ENCODE measurements at regions not wholly inside any gene's neighbourhood (a gene's known extent, or its start where the extent isn't known, plus 50 kb on each side); places are given as distances from the start of the nearest gene placed in this dataset.

DNA sequence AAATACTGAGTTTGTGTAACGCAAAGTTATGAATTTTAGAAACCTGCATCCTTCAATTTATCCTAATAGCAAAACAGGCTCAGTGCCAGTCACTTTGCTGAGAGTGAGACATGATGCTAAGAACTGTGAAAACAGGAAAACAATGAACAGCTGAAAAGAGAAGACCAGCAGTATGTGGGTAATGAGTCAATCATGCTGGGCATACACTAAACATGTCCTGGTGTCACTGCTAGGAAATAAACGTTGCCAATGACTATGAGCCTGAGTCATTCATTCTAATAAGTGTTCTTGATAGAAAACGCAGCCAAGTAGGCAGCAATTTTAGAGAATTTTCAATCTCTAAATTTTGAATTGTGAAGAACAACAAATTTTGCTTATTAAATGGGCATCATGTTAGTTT is 237.3 kb downstream of the GALR1 start:
- TF ChIP-seq, protein P1, sequence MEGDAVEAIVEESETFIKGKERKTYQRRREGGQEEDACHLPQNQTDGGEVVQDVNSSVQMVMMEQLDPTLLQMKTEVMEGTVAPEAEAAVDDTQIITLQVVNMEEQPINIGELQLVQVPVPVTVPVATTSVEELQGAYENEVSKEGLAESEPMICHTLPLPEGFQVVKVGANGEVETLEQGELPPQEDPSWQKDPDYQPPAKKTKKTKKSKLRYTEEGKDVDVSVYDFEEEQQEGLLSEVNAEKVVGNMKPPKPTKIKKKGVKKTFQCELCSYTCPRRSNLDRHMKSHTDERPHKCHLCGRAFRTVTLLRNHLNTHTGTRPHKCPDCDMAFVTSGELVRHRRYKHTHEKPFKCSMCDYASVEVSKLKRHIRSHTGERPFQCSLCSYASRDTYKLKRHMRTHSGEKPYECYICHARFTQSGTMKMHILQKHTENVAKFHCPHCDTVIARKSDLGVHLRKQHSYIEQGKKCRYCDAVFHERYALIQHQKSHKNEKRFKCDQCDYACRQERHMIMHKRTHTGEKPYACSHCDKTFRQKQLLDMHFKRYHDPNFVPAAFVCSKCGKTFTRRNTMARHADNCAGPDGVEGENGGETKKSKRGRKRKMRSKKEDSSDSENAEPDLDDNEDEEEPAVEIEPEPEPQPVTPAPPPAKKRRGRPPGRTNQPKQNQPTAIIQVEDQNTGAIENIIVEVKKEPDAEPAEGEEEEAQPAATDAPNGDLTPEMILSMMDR (IDR thresholded peaks at IDR 0.05): no peak
- TF ChIP-seq POLR2A (IDR thresholded peaks at IDR 0.05): no peak
